ENCODE measurements at regions not wholly inside any gene's neighbourhood (a gene's known extent, or its start where the extent isn't known, plus 50 kb on each side); places are given as distances from the start of the nearest gene placed in this dataset.
A peak's percentile ranks its signal among the peaks of the same experiment; 100 is the strongest.
"Not testable (repeated sequence)": the region's sequence is repeated elsewhere in the genome, so short reads cannot be mapped to it uniquely, and the experiment has no call there.

DNA sequence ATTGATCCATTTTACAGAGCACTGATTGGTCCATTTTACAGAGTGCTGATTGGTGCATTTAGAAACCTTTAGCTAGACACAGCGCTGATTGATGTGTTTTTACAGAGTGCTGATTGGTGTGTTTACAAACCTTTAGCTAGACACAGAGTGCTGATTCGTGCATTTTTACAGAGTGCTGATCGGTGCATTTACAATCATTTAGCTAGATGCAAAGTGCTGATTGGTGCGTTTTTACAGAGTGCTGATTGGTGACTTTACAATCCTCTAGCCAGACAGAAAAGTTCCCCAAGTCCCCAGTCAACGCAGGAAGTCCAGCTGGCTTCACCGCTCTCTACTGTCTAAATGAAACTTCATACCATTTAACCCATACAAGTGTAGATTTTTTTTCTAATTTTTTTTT, 228.5 kb upstream of the FIGN start:
- DNase-seq: not testable (repeated sequence)

DNA sequence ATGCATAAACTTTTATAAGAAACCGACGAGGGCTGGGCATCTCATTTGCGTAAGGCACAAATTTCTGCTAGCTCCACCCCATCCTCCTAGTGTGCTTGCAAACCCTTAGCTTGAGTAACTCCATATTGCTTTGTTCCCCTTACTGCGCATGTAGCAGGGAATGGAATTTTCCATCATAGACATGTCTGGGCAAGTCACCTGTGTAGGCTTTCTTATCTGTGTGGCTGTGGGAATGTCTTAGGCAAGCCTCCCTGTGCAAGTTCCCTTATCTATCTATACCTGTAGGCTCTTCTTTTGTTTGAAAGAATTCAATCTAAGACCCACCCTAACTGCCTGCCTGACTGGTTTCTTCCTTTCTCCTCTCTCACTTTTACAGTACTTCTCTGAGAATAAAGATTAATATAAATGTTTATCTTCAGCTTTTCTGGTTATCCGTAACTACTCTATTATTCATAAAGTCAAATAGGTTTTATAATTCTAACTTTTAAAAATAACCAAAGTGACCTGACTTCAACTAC, 217.6 kb upstream of the FIGN start:
- DNase-seq: no peak

DNA sequence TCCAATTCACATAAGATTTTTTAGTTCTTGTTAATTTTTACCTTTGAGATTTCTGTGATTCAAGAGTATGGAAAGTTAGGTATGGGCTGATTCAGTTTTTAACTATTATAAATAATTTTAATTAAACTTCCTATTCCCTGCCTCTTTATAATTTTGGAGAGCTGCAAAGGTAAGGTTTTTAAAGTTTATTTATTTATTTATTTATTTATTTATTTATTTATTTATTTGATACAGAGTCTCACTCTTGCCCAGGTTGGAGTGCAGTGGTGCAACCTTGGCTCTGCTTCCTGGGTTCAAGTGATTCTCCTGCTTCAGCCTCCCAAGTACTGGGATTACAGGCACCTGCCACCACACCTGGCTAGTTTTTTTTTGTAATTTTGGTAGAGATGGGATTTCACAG, 215.5 kb upstream of the FIGN start:
- no peak for DNase-seq

DNA sequence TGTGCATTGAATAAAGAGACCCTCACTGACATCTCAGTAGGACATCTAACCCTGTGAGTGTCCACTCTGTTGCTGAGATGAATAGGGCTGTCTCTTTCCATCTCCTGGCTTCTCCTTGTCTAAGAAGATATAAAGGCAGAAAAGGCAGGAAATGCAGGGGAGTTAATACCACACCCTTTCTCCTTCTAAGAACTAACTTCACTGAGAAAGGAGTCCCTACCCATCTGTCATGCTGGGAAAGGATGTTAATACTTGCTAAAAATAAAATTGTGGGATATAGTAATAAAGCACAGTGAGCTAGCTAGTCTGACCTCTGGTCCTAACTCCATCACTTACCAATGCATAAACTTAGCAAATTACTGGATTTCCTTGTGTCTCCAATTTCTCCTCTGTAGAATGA, 213.9 kb upstream of the FIGN start:
- no peak for DNase-seq

DNA sequence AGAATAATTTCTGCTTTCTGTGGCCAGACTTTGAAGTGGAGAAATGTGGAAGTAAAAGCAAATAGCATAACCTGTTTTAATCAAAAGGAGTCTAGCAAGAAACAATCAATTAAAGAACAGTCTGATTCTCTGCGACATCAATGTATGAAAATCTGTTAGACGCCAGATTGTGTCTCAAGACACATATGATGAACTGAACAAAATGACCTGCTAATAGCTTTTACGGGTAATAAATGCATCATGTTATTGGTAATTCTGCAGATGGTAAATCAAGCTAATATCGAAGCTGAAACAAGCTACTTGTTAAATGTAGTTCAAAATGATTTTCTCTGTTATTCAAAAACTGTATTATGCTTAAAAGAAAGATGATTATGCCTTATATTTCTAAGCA, 208.5 kb upstream of the FIGN start:
- DNase-seq: no peak

DNA sequence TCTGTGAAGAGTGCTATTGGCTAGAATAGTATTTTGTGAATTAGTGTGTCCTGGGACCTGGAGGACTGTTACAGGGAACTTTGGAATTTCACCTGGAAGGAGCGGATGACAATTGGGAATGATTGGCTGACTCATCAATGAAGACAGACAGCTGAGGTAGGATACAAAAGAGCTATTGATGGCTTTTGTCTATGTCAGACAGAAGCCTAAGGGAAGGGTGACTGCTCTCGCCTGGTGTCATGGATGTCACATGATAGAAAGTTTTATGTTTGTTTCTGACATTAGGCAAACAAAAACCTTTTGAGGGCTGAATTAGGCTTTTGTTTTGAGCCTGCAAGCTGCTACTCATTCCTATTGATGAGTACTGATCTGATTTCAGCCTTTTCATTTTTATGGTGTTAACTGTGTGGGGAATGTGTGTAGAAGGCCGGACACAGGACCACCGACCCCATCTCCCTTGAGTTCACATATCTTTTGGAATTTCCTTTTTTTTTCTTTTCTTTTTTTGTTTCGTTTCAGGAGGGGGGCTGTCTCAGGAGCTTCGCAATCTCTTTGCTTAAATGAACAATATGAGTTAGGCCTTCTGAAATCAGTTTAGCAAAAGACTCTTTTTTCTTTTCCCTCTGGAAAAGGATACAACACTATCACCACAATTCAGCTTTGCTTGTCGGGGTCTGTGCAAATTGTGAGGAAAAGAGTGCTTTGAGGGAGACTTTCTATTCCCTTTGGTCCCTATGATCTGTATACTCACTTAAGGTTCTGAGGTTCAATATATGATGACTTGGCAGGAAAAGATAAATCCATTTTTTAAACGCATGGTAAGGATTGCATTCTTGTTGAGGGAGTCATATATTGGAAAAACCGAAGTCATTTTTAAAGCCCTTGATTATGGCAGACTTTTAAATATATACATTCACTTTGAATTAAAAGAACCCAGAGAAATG, 207.9 kb upstream of the FIGN start:
- peak in 32 of 56 donors; percentile 0 to 66 (median 13) for DNase-seq

DNA sequence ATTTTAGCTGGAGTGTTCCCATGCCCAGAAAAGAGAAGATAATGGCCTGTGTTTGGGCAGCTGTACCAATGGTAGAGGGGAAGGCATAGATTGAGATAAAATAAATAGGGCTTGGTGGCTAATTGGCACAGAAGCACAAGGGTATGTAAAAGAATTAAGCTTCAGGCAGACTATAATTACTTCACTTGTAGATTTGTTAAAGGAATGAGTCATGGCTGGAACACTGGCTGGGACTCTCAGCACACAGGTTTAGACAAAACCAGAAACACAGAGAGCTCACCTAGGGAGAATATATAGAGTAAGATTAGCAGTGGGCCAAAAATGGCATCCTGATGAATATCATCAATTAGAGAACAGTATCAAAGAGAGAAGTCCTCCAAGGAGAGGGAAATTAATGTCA, 198.3 kb upstream of the FIGN start:
- DNase-seq: no peak

DNA sequence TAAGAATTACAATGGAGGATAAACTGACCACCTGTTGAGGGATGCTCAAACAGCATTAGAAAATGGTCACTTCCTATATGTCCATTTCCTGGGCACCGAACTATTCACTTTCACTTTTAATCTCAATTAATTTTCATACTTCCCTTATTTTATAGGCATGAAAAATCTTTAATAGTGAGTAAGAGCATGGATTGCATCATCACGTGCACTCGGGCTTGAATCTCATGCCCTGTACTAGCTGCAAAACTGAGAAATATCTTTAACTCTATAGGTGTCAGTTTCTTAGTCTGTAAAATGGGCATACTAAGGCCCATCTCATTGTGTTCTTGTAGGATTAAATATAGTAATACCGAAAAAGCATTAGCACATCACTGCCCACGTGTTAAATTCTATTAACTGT, 183.9 kb upstream of the FIGN start:
- DNase-seq: no peak

DNA sequence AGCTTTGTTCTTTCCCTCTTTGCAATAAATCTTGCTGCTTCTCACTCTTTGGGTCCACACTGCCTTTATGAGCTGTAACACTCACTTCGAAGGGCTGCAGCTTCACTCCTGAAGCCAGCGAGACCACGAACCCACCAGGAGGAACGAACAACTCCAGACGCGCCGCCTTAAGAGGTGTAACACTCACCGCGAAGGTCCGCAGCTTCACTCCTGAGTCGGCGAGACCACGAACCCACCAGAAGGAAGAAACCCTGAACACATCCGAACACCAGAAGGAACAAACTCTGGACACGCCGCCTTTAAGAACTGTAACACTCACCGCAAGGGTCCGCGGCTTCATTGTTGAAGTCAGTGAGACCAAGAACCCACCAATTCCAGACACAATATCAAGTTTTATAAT, 178.7 kb upstream of the FIGN start:
- DNase-seq: not testable (repeated sequence)

DNA sequence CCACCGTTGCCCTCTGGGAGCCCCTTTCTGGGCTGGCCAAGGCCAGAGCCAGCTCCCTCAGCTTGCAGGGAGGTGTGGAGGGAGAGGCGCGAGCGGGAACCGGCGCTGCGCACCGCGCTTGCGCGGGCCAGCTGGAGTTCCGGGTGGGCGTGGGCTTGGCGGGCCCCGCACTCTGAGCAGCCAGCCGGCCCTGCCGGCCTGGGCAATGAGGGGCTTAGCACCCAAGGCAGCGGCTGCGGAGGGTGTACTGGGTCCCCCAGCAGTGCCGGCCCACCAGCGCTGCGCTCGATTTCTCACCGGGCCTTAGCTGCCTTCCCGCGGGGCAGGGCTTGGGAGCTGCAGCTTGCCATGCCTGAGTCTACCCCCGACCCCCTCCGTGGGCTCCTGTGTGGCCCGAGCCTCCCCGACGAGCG, 177.7 kb upstream of the FIGN start:
- not testable (repeated sequence) for DNase-seq

DNA sequence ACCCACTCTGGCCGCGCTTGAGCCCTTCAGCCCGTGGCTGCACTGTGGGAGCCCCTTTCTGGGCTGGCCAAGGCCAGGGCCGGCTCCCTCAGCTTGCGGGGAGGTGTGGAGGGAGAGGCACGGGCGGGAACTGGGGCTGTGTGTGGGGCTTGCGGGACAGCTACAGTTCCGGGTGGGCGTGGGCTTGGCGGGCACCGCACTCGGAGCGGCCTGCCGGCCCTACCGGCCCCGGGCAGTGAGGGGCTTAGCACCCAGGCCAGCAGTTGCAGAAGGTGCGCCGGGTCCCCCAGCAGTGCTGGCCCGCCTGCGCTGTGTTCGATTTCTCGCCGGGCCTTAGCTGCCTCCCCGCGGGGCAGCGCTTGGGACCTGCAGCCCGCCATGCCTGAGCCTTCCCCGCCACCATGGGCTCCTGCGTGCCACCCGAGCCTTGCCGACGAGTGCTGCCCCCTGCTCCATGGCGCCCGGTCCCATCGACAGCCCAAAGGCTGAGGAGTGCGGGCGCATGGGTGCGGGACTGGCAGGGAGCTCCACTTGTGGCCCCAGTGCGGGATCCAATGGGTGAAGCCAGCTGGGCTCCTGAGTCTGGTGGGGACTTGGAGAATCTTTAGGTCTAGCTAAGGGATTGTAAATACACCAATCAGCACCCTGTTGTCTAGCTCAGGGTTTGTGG, 173.7 kb upstream of the FIGN start:
- DNase-seq: no peak

DNA sequence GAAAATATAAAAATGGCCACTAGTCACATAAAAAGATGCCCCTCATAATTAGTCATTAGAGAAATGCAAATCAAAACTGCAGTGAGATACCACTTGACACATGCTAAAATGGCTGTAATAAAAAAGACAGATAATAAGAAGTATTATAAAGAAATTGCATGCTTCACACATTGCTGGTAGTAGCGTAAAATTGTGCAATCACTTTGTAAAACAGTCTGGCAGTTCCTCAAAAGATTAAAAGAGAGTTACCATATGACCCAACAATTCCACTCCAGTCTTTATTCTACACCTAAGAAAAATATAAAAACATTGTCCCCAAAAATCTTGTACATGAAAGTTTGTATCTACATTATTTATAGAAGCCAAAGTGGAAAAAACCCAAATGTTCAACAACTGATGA, 170.6 kb upstream of the FIGN start:
- no peak for DNase-seq

DNA sequence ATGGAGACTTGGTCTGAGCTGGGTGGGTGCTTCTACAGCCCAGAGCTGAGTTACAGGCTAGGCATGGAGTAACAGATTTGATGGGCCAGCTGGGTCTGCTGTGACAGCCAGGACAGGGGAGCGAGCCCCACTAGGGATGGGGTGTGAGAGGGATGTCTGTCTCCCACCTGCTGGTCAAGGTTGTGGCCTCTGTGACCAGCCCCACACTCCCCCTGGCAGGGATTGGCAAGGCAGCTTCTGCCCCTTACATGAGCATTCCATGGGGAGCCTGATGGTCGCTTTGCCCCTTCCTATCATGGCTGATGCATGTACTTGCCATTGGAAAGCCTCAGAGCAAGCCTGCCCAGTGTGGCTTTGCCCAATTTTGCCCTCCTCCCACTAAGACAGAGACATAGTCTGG, 162.0 kb upstream of the FIGN start:
- DNase-seq: no peak

DNA sequence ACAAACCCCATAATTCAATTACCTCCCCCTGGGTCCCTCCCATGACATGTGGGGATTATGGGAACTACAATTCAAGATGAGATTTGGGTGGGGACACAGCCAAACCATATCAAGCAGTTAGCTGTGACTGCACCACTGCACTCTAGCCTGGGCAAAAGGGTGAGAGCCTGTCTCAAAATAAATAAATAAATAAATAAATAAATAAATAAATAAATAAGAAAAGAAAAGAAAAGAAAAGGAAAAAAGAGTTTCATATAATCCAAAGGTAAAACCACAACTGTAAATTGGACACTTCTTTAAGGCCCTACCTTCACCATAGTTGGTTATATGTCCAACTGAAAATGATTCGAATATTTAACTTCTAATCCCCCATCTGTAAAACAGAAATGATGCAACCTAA, 157.6 kb upstream of the FIGN start:
- DNase-seq: not testable (repeated sequence)

DNA sequence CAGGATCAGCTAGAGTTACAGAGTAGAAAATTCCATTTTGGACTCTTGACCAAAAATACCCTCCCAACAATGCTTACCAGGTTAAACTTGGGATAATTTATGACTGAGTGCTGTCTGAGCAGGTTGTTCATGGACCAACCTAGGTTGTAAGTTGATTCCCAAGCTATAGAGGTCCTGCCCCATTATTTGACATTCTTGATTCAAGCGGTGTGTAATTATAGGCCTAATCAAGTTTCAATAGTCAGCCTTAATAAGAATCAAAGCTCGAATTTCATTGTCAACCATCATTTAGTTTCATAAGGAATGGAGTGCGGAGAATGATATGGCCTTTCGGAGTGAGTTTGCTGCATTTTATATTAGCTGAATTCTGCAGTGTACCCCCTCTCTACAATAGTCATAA, 152.8 kb upstream of the FIGN start:
- no peak for DNase-seq

DNA sequence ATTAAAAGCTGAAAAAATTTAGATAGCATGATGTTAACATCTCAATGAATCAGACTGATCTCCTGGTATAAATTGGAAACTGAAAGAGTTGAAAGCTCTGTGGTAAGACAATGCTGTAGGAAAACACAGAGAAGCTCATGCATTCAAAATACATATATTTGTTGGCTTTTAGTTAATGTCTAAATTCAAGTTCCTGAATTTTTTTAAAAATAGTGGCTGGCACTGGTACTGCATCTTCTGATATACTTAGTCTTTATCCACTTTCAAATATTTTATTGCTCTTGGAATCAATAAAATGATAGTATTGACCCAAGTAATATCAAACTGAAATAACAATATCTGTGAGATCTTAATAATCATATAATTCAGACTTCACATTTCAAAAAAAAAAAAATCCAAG, 151.4 kb upstream of the FIGN start:
- DNase-seq: no peak

DNA sequence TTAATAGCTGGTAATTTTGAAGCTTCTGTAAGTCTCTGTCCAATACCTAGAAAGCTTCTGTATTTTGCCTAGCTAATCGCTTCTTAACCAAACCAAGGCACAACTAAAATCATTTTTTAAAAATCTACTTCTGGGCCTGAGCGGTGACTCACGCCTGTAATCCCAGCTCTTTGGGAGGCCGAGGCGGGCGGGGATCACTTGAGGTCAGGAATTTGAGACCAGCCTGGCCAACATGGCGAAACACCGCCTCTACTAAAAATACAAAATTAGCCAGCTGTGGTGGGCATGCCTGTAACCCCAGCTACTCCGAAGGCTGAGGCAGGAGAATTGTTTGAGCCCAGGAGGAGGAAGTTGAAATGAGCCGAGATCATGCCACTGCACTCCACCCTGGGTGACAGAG, 148.6 kb upstream of the FIGN start:
- DNase-seq: no peak

DNA sequence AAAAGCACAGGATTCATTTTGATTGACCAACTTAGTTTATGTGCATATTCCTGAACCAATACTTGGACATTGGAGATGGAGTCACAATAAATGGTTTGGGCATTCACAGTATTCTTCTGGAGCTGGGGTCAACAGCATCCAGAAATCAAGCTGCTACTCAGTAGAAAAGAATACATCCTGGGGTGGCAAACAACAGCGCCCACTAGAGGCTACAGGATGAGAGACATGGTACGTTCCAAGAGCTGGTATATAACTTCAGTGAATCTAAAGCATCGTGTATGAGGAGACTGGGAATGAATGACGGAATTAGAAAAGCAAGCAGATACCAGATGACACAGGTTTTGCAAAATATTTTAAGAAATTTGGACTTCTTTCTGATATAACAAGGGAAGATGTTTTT, 142.9 kb upstream of the FIGN start:
- peak in 6 of 56 donors; percentile 0 to 29 (median 11) for DNase-seq

DNA sequence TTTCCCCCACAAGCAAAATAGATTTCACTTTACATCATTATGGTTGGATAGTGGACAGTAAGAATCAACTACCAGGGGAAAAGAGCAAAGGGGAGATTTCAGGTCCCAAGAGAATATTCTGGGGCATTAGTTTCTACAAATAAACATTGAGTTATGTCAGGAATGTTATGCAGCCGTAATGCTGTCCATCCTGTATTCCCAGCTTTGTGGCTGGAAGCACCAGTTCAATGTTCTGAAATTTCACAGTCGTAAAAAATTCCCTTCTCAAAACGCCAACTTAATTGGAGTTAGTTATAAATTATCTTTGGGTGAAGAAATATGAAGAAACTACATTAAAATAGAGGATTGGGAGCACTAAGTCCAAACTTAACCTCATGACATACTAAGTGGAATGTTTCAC, 141.5 kb upstream of the FIGN start:
- DNase-seq: no peak

DNA sequence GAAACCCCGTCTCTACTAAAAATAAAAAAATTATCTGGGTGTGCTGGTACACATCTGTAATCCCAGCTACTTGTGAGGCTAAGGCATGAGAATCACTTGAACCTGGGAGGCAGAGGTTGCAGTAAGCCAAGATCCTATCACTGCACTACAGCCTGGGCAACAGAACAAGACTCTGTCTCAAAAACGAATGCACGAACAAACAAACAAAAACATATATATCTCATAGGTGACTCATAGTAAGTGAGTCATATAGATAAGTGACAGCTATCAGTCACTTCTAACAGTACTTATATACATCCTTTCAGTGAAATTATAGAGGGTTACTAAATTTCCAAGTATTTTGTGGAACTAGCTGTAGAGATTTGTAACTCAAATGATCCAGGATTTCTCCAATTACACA, 127.3 kb upstream of the FIGN start:
- no peak for DNase-seq

DNA sequence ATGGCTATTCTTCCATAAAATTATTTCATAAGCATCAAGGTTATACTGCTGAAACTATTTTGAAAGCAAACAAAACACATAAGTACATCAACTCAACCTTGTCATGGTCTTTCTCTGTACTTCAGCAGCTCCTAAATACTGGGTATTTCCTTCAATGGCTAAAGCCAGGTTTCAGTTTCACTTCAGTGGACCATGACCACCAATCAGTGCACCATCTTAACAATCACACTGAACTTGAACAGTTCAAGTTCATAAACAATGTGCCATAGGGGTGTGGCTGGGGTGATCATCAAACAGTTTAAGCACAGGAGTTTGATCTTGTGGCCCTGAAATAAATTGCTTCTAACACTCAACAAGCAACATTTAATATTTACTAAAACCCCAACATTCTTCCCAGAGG, 124.1 kb upstream of the FIGN start:
- DNase-seq: no peak

DNA sequence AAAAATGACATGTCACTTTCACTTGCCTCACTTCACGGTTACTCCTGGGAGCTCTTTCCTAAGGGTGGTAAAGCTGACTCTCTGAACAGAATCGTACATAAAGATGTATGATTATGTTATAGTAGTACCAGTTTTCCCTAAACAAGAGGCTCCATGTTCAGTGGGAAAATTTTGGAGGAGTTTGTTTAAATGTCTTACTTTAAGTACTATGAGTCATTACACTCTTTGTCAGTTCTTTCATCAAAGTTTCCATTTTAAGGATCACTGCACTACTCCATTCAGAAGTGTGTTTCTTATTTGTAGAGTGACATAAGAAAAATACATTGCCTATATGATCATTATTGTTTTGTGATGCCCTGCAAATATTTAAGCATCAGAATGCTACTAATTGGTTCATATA, 121.1 kb upstream of the FIGN start:
- no peak for DNase-seq

DNA sequence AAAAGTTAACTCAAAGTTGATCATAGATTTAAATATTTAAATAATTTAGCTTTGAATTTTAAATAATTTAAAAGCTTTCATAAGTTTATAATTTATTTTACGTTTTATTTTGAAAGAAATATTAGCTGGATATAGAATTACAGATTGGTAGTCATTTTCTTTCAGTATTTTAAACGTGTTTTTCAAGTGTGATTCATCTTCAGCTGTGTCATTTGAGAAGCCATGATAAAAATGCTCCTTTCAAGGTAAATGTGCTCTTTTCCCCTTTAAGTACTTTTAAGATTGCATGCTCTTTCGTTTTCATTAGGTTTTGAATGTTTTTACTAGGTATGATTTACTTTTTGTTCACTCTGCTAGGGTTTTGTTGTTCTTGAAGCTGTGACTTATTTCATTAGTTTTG, 116.8 kb upstream of the FIGN start:
- no peak for DNase-seq

Data from amygdala (tissue), 56 donors.